DMS53 treated with DMSO at 0.1 percent for 48 hours (cell line): ENCODE measurements at regions not wholly inside any gene's neighbourhood (a gene's known extent, or its start where the extent isn't known, plus 50 kb on each side); places are given as distances from the start of the nearest gene placed in this dataset.
"Not testable (repeated sequence)": the region's sequence is repeated elsewhere in the genome, so short reads cannot be mapped to it uniquely, and the experiment has no call there.

Experiments
- DNase-seq: peaks from one replicate; lab custom pipeline; 2025; ENCODE audit not compliant: unreplicated experiment; lab: John Stamatoyannopoulos, UW

GRCh38 chr11:42812361-42812760 lies 499.4 kb upstream of the API5 start:
- no peak for DNase-seq

- DNase-seq: no peak
These were observed 498.8 kb upstream of the API5 start for GRCh38 chr11:42812960-42813359.

GRCh38 chr11:42816471-42816870 lies 495.3 kb upstream of the API5 start:
- no peak for DNase-seq

- no peak for DNase-seq
These were observed 492.7 kb upstream of the API5 start for GRCh38 chr11:42819126-42819525.

- not testable (repeated sequence) for DNase-seq
These were observed 489.6 kb upstream of the API5 start for GRCh38 chr11:42822188-42822587.

- no peak for DNase-seq
These were observed 488.2 kb upstream of the API5 start for GRCh38 chr11:42823546-42823945.

- no peak for DNase-seq
These were observed 487.7 kb upstream of the API5 start for GRCh38 chr11:42824067-42824466.

GRCh38 chr11:42825598-42825997 lies 486.2 kb upstream of the API5 start:
- DNase-seq: no peak

- no peak for DNase-seq
These were observed 484.0 kb upstream of the API5 start for GRCh38 chr11:42827845-42828244.

GRCh38 chr11:42837994-42838393 lies 473.8 kb upstream of the API5 start:
- no peak for DNase-seq

- no peak for DNase-seq
These were observed 471.5 kb upstream of the API5 start for GRCh38 chr11:42840176-42840829.

- no peak for DNase-seq
These were observed 470.9 kb upstream of the API5 start for GRCh38 chr11:42840860-42841259.

- DNase-seq: no peak
These were observed 470.2 kb upstream of the API5 start for GRCh38 chr11:42841556-42841955.

GRCh38 chr11:42849362-42849761 lies 462.4 kb upstream of the API5 start:
- no peak for DNase-seq

- no peak for DNase-seq
These were observed 454.5 kb upstream of the API5 start for GRCh38 chr11:42857344-42857743.

- no peak for DNase-seq
These were observed 441.3 kb upstream of the API5 start for GRCh38 chr11:42870480-42870879.

GRCh38 chr11:42873800-42874405 lies 437.9 kb upstream of the API5 start:
- DNase-seq: not testable (repeated sequence)

GRCh38 chr11:42881335-42881734 lies 430.5 kb upstream of the API5 start:
- not testable (repeated sequence) for DNase-seq

GRCh38 chr11:42890773-42891172 lies 421.0 kb upstream of the API5 start:
- no peak for DNase-seq

- DNase-seq: no peak
These were observed 410.7 kb upstream of the API5 start for GRCh38 chr11:42901084-42901483.

- no peak for DNase-seq
These were observed 405.6 kb upstream of the API5 start for GRCh38 chr11:42906226-42906625.

GRCh38 chr11:42913731-42914130 lies 398.1 kb upstream of the API5 start:
- DNase-seq: no peak

- DNase-seq: no peak
These were observed 388.1 kb upstream of the API5 start for GRCh38 chr11:42923651-42924050.
